Fibroblast of peridontal ligament (primary cell): ENCODE measurements at regions not wholly inside any gene's neighbourhood (a gene's known extent, or its start where the extent isn't known, plus 50 kb on each side); places are given as distances from the start of the nearest gene placed in this dataset.

Experiments used
- DNase-seq: peaks from one replicate; pipeline ENCODE4 v3.0.0-alpha.2; 2010; ENCODE audit errors: extremely low read depth

GRCh38 chr15:61742591-61742990, 317.7 kb downstream of the VPS13C start:
- no peak for DNase-seq

GRCh38 chr15:61736790-61737189, 323.5 kb downstream of the VPS13C start:
- DNase-seq: no peak

GRCh38 chr15:61731099-61731498, 329.1 kb downstream of the VPS13C start:
- no peak for DNase-seq

- DNase-seq: no peak
Measured at GRCh38 chr15:61729646-61730045, 330.6 kb downstream of the VPS13C start.

GRCh38 chr15:61726166-61726565, 334.1 kb downstream of the VPS13C start:
- no peak for DNase-seq

- DNase-seq: no peak
Measured at GRCh38 chr15:61725251-61725650, 335.0 kb downstream of the VPS13C start.

GRCh38 chr15:61724251-61724939, 335.9 kb downstream of the VPS13C start:
- no peak for DNase-seq

GRCh38 chr15:61721418-61721817, 338.8 kb downstream of the VPS13C start:
- no peak for DNase-seq

- no peak for DNase-seq
Measured at GRCh38 chr15:61720197-61720704, 340.0 kb downstream of the VPS13C start.

- no peak for DNase-seq
Measured at GRCh38 chr15:61715082-61715481, 345.2 kb downstream of the VPS13C start.

- no peak for DNase-seq
Measured at GRCh38 chr15:61712129-61712759, 348.0 kb downstream of the VPS13C start.

- no peak for DNase-seq
Measured at GRCh38 chr15:61702224-61703020, 357.8 kb downstream of the VPS13C start.

GRCh38 chr15:61701455-61701854, 358.8 kb downstream of the VPS13C start:
- DNase-seq: no peak

GRCh38 chr15:61700803-61701202, 359.4 kb downstream of the VPS13C start:
- no peak for DNase-seq

- no peak for DNase-seq
Measured at GRCh38 chr15:61697796-61698195, 362.5 kb downstream of the VPS13C start.

GRCh38 chr15:61689067-61689466, 371.2 kb downstream of the VPS13C start:
- DNase-seq: no peak

- no peak for DNase-seq
Measured at GRCh38 chr15:61687651-61688050, 372.6 kb downstream of the VPS13C start.

GRCh38 chr15:61687124-61687523, 373.1 kb downstream of the VPS13C start:
- DNase-seq: no peak

GRCh38 chr15:61685971-61686370, 374.3 kb downstream of the VPS13C start:
- no peak for DNase-seq

GRCh38 chr15:61685534-61685933, 374.7 kb downstream of the VPS13C start:
- DNase-seq: no peak

GRCh38 chr15:61684749-61685467, 375.3 kb downstream of the VPS13C start:
- DNase-seq: no peak
